K562 (cell line): ENCODE measurements at regions not wholly inside any gene's neighbourhood (a gene's known extent, or its start where the extent isn't known, plus 50 kb on each side); places are given as distances from the start of the nearest gene placed in this dataset. TPM values are rescaled to one million over a fixed set of nuclear protein-coding genes. Genes with fewer than 3 reads are reported as not detected.

ENCODE experiments used
- small RNA-seq: library from RNA; depleted of rRNA; stranded (forward); fragments of <200 nt; gene quantifications from one replicate; pipeline ENCODE3, GENCODE V24; 2014

Small RNA genes in the stretch of these regions (small RNA-seq; reads per million reads assigned to genes)
- gene RF00019, result not detected
